ENCODE measurements at regions not wholly inside any gene's neighbourhood (a gene's known extent, or its start where the extent isn't known, plus 50 kb on each side); places are given as distances from the start of the nearest gene placed in this dataset.

- Histone ChIP-seq H3K4me2 (no peak overlapping the region), H3K9ac (no peak overlapping the region), H3K27me3 (ENCODE audit: insufficient read depth, low read depth) (no peaks in the 10 kb centered on the region), H4K20me1 (ENCODE audit: insufficient read depth) (no peaks in the 10 kb centered on the region), H3K27ac (no peak overlapping the region), H3K4me1 (ENCODE audit: low read depth, poor library complexity, severe bottlenecking) (no peaks in the 10 kb centered on the region), H3K36me3 (ENCODE audit: insufficient read depth) (no peaks in the 10 kb centered on the region), H3K4me3 (IDR thresholded peaks at IDR 0.05; ENCODE audit: insufficient read depth, low read depth, low read length) (no peak overlapping the region), H3K79me2 (ENCODE audit: insufficient read depth, low read depth) (no peaks in the 10 kb centered on the region), H2AFZ (ENCODE audit: low read depth) (no peak overlapping the region)
- no peak for TF ChIP-seq CTCF (conservative IDR thresholded peaks at IDR 0.05; ENCODE audit: low read depth, low read length)
These were observed 134.9 kb upstream of the CHD1 start for GRCh38 chr5:99063737-99064136.

- Histone ChIP-seq H4K20me1 (ENCODE audit: insufficient read depth) (no peaks in the 10 kb centered on the region), H3K36me3 (ENCODE audit: insufficient read depth) (no peaks in the 10 kb centered on the region), H3K79me2 (ENCODE audit: insufficient read depth, low read depth) (no peaks in the 10 kb centered on the region), H2AFZ (ENCODE audit: low read depth) (no peak overlapping the region), H3K27me3 (ENCODE audit: insufficient read depth, low read depth) (no peaks in the 10 kb centered on the region), H3K27ac (no peak overlapping the region), H3K4me3 (IDR thresholded peaks at IDR 0.05; ENCODE audit: insufficient read depth, low read depth, low read length) (no peak overlapping the region), H3K4me1 (ENCODE audit: low read depth, poor library complexity, severe bottlenecking) (no peaks in the 10 kb centered on the region), H3K9ac (no peak overlapping the region), H3K4me2 (no peak overlapping the region)
- TF ChIP-seq CTCF (conservative IDR thresholded peaks at IDR 0.05; ENCODE audit: low read depth, low read length), result no peak
These were observed 132.9 kb upstream of the CHD1 start for GRCh38 chr5:99061711-99062110.

GRCh38 chr5:99061299-99061698 lies 132.5 kb upstream of the CHD1 start:
- Histone ChIP-seq H2AFZ (ENCODE audit: low read depth) (no peak overlapping the region), H3K36me3 (ENCODE audit: insufficient read depth) (no peaks in the 10 kb centered on the region), H3K4me1 (ENCODE audit: low read depth, poor library complexity, severe bottlenecking) (no peaks in the 10 kb centered on the region), H3K79me2 (ENCODE audit: insufficient read depth, low read depth) (no peaks in the 10 kb centered on the region), H3K27ac (no peak overlapping the region), H3K9ac (no peak overlapping the region), H3K27me3 (ENCODE audit: insufficient read depth, low read depth) (no peaks in the 10 kb centered on the region), H3K4me3 (IDR thresholded peaks at IDR 0.05; ENCODE audit: insufficient read depth, low read depth, low read length) (no peak overlapping the region), H3K4me2 (no peak overlapping the region), H4K20me1 (ENCODE audit: insufficient read depth) (no peaks in the 10 kb centered on the region)
- no peak for TF ChIP-seq CTCF (conservative IDR thresholded peaks at IDR 0.05; ENCODE audit: low read depth, low read length)

- no peak overlapping the region for H3K4me3 ChIP-seq (IDR thresholded peaks at IDR 0.05; ENCODE audit: insufficient read depth, low read depth, low read length)
- H4K20me1 ChIP-seq (ENCODE audit: insufficient read depth), result no peaks in the 10 kb centered on the region
- H3K4me1 ChIP-seq (ENCODE audit: low read depth, poor library complexity, severe bottlenecking), result no peaks in the 10 kb centered on the region
- H3K27ac ChIP-seq, result no peak overlapping the region
- H3K79me2 ChIP-seq (ENCODE audit: insufficient read depth, low read depth), result no peaks in the 10 kb centered on the region
- no peaks in the 10 kb centered on the region for H3K27me3 ChIP-seq (ENCODE audit: insufficient read depth, low read depth)
- no peaks in the 10 kb centered on the region for H3K36me3 ChIP-seq (ENCODE audit: insufficient read depth)
- no peak overlapping the region for H3K9ac ChIP-seq
- peak overlapping the region; percentile 30; the same call in 1 of the 2 replicates for H3K4me2 ChIP-seq
- TF ChIP-seq CTCF (conservative IDR thresholded peaks at IDR 0.05; ENCODE audit: low read depth, low read length), result peak; percentile 96
- H2AFZ ChIP-seq (ENCODE audit: low read depth), result peak overlapping the region; percentile 38
These were observed 131.8 kb upstream of the CHD1 start for GRCh38 chr5:99060306-99061261.

Data from KMS-11 (cell line).